ENCODE measurements at regions not wholly inside any gene's neighbourhood (a gene's known extent, or its start where the extent isn't known, plus 50 kb on each side); places are given as distances from the start of the nearest gene placed in this dataset.
A peak's percentile ranks its signal among the peaks of the same experiment; 100 is the strongest.

GRCh38 chr6:56851074-56851473 is 103.8 kb upstream of the BEND6 start:
- Mint-ChIP-seq H3K9me3 (peaks cover 0 to 10% (median 0%) of the 10 kb centered on the region in 5 donors), H3K36me3 (no peaks in the 10 kb centered on the region), H3K27ac (peak overlapping the region in 1 of 8 donors; percentile 14), H3K4me3 (peak overlapping the region in 5 of 7 donors; percentile 10 to 62 (median 60)), H3K27me3 (peaks cover 23 to 71% of the 10 kb centered on the region in 2 donors), H3K4me1 (peaks cover 16 to 23% (median 20%) of the 10 kb centered on the region in 3 donors)
- CTCF ChIA-PET, result interaction anchor here (0.6 kb wide), 1 partner anchor 117 kb away, joined by 3 read pairs; no protein-coding TSS in a partner anchor
- peaks cover 9% of the 10 kb centered on the region for H3K27me3 ChIP-seq (ENCODE audit: insufficient read depth, low read length, poor library complexity, severe bottlenecking)
- POLR2A ChIA-PET, result no interaction called here
- DNase-seq, result no peak
- H3K9me3 ChIP-seq (ENCODE audit: low read length), result no peaks in the 10 kb centered on the region
- no peak overlapping the region for H3K27ac ChIP-seq (ENCODE audit: low read depth, low read length)
- H3K4me1 ChIP-seq (ENCODE audit: insufficient read depth, low read length), result peaks cover 10% of the 10 kb centered on the region
- H3K4me3 ChIP-seq (ENCODE audit: low read length), result no peak overlapping the region
- H3K36me3 ChIP-seq (ENCODE audit: insufficient read depth, low read length), result no peaks in the 10 kb centered on the region

- H3K9me3 ChIP-seq (ENCODE audit: low read length), result no peaks in the 10 kb centered on the region
- CTCF ChIA-PET, result no interaction called here
- Mint-ChIP-seq H3K9me3 (peaks cover 0 to 10% (median 0%) of the 10 kb centered on the region in 5 donors), H3K36me3 (no peaks in the 10 kb centered on the region), H3K27me3 (peaks cover 23 to 71% of the 10 kb centered on the region in 2 donors), H3K4me1 (peaks cover 16 to 23% (median 20%) of the 10 kb centered on the region in 3 donors), H3K27ac (peak overlapping the region in 1 of 8 donors; percentile 14), H3K4me3 (no peak overlapping the region)
- peaks cover 10% of the 10 kb centered on the region for H3K4me1 ChIP-seq (ENCODE audit: insufficient read depth, low read length)
- no peak overlapping the region for H3K27ac ChIP-seq (ENCODE audit: low read depth, low read length)
- DNase-seq, result no peak
- peaks cover 9% of the 10 kb centered on the region for H3K27me3 ChIP-seq (ENCODE audit: insufficient read depth, low read length, poor library complexity, severe bottlenecking)
- H3K4me3 ChIP-seq (ENCODE audit: low read length), result no peak overlapping the region
- no peaks in the 10 kb centered on the region for H3K36me3 ChIP-seq (ENCODE audit: insufficient read depth, low read length)
- POLR2A ChIA-PET, result no interaction called here
Observed at GRCh38 chr6:56850626-56851025, 104.3 kb upstream of the BEND6 start.

- Mint-ChIP-seq H3K27ac (no peak overlapping the region), H3K4me1 (peaks cover 16 to 23% (median 20%) of the 10 kb centered on the region in 3 donors), H3K36me3 (no peaks in the 10 kb centered on the region), H3K4me3 (no peak overlapping the region), H3K27me3 (peaks cover 26 to 74% of the 10 kb centered on the region in 2 donors), H3K9me3 (peaks cover 0 to 11% (median 0%) of the 10 kb centered on the region in 5 donors)
- Histone ChIP-seq H3K27ac (ENCODE audit: low read depth, low read length) (no peak overlapping the region), H3K4me1 (ENCODE audit: insufficient read depth, low read length) (peaks cover 10% of the 10 kb centered on the region), H3K36me3 (ENCODE audit: insufficient read depth, low read length) (no peaks in the 10 kb centered on the region), H3K4me3 (ENCODE audit: low read length) (no peak overlapping the region), H3K9me3 (ENCODE audit: low read length) (no peaks in the 10 kb centered on the region), H3K27me3 (ENCODE audit: insufficient read depth, low read length, poor library complexity, severe bottlenecking) (peaks cover 9% of the 10 kb centered on the region)
- no peak for DNase-seq
- ChIA-PET POLR2A (no interaction called here), CTCF (no interaction called here)
Observed at GRCh38 chr6:56849896-56850295, 105.0 kb upstream of the BEND6 start.

- CTCF ChIA-PET, result no interaction called here
- DNase-seq, result no peak
- Mint-ChIP-seq H3K27ac (no peak overlapping the region), H3K36me3 (no peaks in the 10 kb centered on the region), H3K27me3 (peaks cover 28 to 72% of the 10 kb centered on the region in 2 donors), H3K4me1 (peaks cover 16 to 25% (median 24%) of the 10 kb centered on the region in 3 donors), H3K4me3 (no peak overlapping the region), H3K9me3 (peaks cover 0 to 11% (median 0%) of the 10 kb centered on the region in 5 donors)
- Histone ChIP-seq H3K27ac (ENCODE audit: low read depth, low read length) (no peak overlapping the region), H3K9me3 (ENCODE audit: low read length) (no peaks in the 10 kb centered on the region), H3K27me3 (ENCODE audit: insufficient read depth, low read length, poor library complexity, severe bottlenecking) (peaks cover 9% of the 10 kb centered on the region), H3K36me3 (ENCODE audit: insufficient read depth, low read length) (no peaks in the 10 kb centered on the region), H3K4me1 (ENCODE audit: insufficient read depth, low read length) (peaks cover 11% of the 10 kb centered on the region), H3K4me3 (ENCODE audit: low read length) (no peak overlapping the region)
- POLR2A ChIA-PET, result no interaction called here
Observed at GRCh38 chr6:56848105-56848504, 106.8 kb upstream of the BEND6 start.

- H3K9me3 Mint-ChIP-seq, result peaks cover 0 to 11% (median 0%) of the 10 kb centered on the region in 5 donors
- H3K27me3 Mint-ChIP-seq, result peaks cover 30 to 69% of the 10 kb centered on the region in 2 donors
- no peak overlapping the region for H3K27ac ChIP-seq (ENCODE audit: low read depth, low read length)
- peaks cover 3% of the 10 kb centered on the region for H3K4me1 ChIP-seq (ENCODE audit: insufficient read depth, low read length)
- peaks cover 11% of the 10 kb centered on the region for H3K27me3 ChIP-seq (ENCODE audit: insufficient read depth, low read length, poor library complexity, severe bottlenecking)
- no peaks in the 10 kb centered on the region for H3K36me3 Mint-ChIP-seq
- ChIA-PET POLR2A (no interaction called here), CTCF (no interaction called here)
- peaks cover 4 to 13% (median 8%) of the 10 kb centered on the region in 3 donors for H3K4me1 Mint-ChIP-seq
- no peak overlapping the region for H3K27ac Mint-ChIP-seq
- DNase-seq, result no peak
- peak overlapping the region in 1 of 7 donors; percentile 33 for H3K4me3 Mint-ChIP-seq
- H3K4me3 ChIP-seq (ENCODE audit: low read length), result no peak overlapping the region
- no peaks in the 10 kb centered on the region for H3K9me3 ChIP-seq (ENCODE audit: low read length)
- no peaks in the 10 kb centered on the region for H3K36me3 ChIP-seq (ENCODE audit: insufficient read depth, low read length)
Observed at GRCh38 chr6:56845032-56845431, 109.9 kb upstream of the BEND6 start.

GRCh38 chr6:56843476-56844349 is 111.2 kb upstream of the BEND6 start:
- peak in 3 of 5 donors; percentile 32 to 52 (median 48) for DNase-seq
- H3K36me3 ChIP-seq (ENCODE audit: insufficient read depth, low read length), result no peaks in the 10 kb centered on the region
- H3K4me3 ChIP-seq (ENCODE audit: low read length), result no peak overlapping the region
- no peak overlapping the region for H3K27ac ChIP-seq (ENCODE audit: low read depth, low read length)
- no peaks in the 10 kb centered on the region for H3K36me3 Mint-ChIP-seq
- peak overlapping the region in 6 of 7 donors; percentile 39 to 70 (median 52) for H3K4me3 Mint-ChIP-seq
- no peak overlapping the region for H3K27ac Mint-ChIP-seq
- ChIA-PET POLR2A (no interaction called here), CTCF (no interaction called here)
- H3K9me3 ChIP-seq (ENCODE audit: low read length), result no peaks in the 10 kb centered on the region
- peaks cover 0 to 3% (median 0%) of the 10 kb centered on the region in 5 donors for H3K9me3 Mint-ChIP-seq
- H3K4me1 ChIP-seq (ENCODE audit: insufficient read depth, low read length), result peaks cover 3% of the 10 kb centered on the region
- peaks cover 26 to 71% of the 10 kb centered on the region in 2 donors for H3K27me3 Mint-ChIP-seq
- peaks cover 11% of the 10 kb centered on the region for H3K27me3 ChIP-seq (ENCODE audit: insufficient read depth, low read length, poor library complexity, severe bottlenecking)
- H3K4me1 Mint-ChIP-seq, result peaks cover 4 to 13% (median 8%) of the 10 kb centered on the region in 3 donors

DNA sequence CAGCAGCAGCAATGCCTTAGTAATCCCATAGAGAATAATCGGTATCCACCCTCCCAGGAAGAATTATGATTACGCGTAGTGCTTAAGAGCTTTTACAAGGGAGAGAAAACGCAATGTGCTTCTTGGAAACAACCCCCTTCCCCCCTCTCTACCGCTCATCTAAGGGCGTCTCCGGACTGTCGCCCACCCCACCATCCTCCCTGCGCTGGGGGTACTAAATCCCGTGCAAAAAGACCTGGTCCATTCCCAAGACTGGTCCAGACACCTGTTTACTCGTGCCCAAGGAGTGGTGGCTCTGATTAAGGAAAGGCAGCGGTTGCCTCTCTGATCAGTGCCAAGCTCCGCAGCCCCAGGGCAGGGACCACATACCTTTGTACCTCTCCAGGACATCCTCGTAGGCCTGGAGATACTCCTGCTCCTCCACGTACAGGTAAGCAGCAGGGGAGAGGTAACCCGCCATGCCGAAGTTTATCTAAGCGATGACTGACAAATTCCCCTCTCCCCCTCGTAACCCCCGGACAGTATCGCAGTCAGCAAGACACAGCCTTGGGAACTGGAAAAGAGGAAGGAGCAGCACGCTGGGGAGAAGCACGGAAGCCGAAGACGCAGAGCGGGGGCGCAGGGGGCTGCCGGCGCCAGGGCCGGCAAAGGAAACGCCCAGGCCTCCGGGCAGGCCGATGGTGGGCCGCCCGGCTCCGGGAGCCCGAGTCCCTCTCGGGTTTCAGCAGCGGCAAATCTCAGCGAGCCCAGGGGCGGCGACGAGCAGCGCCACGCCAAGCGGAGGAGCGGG is 112.0 kb upstream of the BEND6 start:
- Histone ChIP-seq H3K27me3 (ENCODE audit: insufficient read depth, low read length, poor library complexity, severe bottlenecking) (peaks cover 11% of the 10 kb centered on the region), H3K36me3 (ENCODE audit: insufficient read depth, low read length) (no peaks in the 10 kb centered on the region), H3K27ac (ENCODE audit: low read depth, low read length) (no peak overlapping the region), H3K9me3 (ENCODE audit: low read length) (no peaks in the 10 kb centered on the region), H3K4me1 (ENCODE audit: insufficient read depth, low read length) (peaks cover 3% of the 10 kb centered on the region), H3K4me3 (ENCODE audit: low read length) (peak overlapping the region; percentile 23)
- ChIA-PET POLR2A (no interaction called here), CTCF (no interaction called here)
- H3K4me3 Mint-ChIP-seq, result peak overlapping the region in 6 of 7 donors; percentile 52 to 85 (median 74)
- peaks cover 4 to 13% (median 8%) of the 10 kb centered on the region in 3 donors for H3K4me1 Mint-ChIP-seq
- peaks cover 26 to 75% of the 10 kb centered on the region in 2 donors for H3K27me3 Mint-ChIP-seq
- no peaks in the 10 kb centered on the region for H3K36me3 Mint-ChIP-seq
- peaks cover 0 to 3% (median 0%) of the 10 kb centered on the region in 5 donors for H3K9me3 Mint-ChIP-seq
- peak overlapping the region in 3 of 8 donors; percentile 8 to 85 (median 76) for H3K27ac Mint-ChIP-seq
- DNase-seq, result no peak

DNA sequence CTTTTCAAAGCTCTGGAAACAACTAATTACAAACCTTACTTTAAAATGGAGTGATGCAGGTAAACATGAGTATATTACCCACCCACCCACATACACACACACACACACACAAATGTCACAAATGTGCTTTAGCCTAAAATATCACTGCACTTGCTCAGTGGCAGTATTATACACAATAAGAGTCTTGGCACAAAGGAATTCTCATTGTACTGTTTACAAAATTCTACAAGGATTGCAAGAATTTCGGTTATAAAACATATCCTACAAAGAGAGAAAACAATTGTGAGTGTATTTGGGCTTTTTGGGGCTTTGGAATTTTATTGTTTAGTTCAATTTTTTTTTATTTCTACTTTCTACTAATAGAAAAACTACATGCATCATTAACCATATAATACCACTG is 113.2 kb upstream of the BEND6 start:
- Mint-ChIP-seq H3K27ac (no peak overlapping the region), H3K4me1 (peaks cover 4 to 13% (median 8%) of the 10 kb centered on the region in 3 donors), H3K36me3 (no peaks in the 10 kb centered on the region), H3K4me3 (no peak overlapping the region), H3K27me3 (peaks cover 26 to 77% of the 10 kb centered on the region in 2 donors), H3K9me3 (peaks cover 0 to 6% (median 0%) of the 10 kb centered on the region in 5 donors)
- Histone ChIP-seq H3K27me3 (ENCODE audit: insufficient read depth, low read length, poor library complexity, severe bottlenecking) (peaks cover 11% of the 10 kb centered on the region), H3K9me3 (ENCODE audit: low read length) (no peaks in the 10 kb centered on the region), H3K4me1 (ENCODE audit: insufficient read depth, low read length) (peaks cover 3% of the 10 kb centered on the region), H3K27ac (ENCODE audit: low read depth, low read length) (no peak overlapping the region), H3K36me3 (ENCODE audit: insufficient read depth, low read length) (no peaks in the 10 kb centered on the region), H3K4me3 (ENCODE audit: low read length) (no peak overlapping the region)
- POLR2A ChIA-PET, result no interaction called here
- DNase-seq, result no peak
- CTCF ChIA-PET, result no interaction called here

Measured in CD8-positive, alpha-beta memory T cell (primary cell).